GM12873 (cell line): ENCODE measurements at regions not wholly inside any gene's neighbourhood (a gene's known extent, or its start where the extent isn't known, plus 50 kb on each side); places are given as distances from the start of the nearest gene placed in this dataset.

Experiments
- CTCF ChIP-seq: IDR thresholded peaks from 2 replicates; pipeline ENCODE4 v1.5.1; 2012; ENCODE audit warnings: low read depth, mild to moderate bottlenecking, moderate library complexity, low read length, control low read depth; ENCODE audit not compliant: insufficient read depth; ENCODE audit errors: missing control alignments

- no peak for TF ChIP-seq CTCF
Observed at GRCh38 chr16:17541324-17541723, 70.6 kb upstream of the XYLT1 start.

DNA sequence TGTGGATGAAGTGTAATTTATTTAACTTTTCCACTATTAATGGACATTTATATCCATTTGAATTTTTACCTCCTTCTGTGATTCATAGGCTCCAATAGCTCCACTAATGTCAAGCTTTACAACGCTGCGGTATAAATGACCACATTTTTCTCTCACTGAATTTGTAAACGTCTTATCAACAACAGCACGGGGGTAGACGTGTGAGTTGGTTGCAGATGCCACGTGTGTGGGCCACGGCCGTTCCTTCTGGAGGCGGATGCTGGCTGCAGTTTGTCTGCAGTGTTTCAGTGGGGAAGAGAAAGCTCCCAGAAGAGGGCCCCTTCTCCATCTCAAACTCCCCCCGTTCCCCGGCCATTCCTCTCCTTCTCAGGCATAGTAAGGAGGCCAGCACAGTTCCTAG lies 68.2 kb upstream of the XYLT1 start:
- TF ChIP-seq CTCF = no peak

GRCh38 chr16:17532338-17532995 lies 61.7 kb upstream of the XYLT1 start:
- no peak for TF ChIP-seq CTCF

GRCh38 chr16:17529982-17530760 lies 59.4 kb upstream of the XYLT1 start:
- no peak for TF ChIP-seq CTCF

GRCh38 chr16:17526956-17527937 lies 56.5 kb upstream of the XYLT1 start:
- TF ChIP-seq CTCF = no peak

DNA sequence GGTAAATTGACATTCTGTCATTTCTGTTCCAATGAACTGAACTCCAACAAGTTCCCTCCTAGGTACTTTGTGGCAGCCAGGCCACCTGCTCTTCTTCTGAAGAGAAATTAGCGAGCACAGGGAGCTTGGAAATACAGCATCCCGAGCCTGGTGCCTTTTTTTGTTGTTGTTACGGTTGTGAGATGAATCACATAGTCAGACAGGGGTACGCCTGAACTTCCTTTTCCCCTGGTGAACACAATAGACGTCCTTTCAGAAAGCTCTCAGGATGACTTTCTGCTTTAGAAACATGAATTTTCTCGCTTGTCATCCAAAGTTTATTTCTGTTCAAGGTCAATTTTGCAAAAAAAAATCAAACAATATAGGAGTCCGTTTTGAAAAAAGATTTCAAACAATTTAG lies 53.9 kb upstream of the XYLT1 start:
- TF ChIP-seq CTCF = no peak

- no peak for TF ChIP-seq CTCF
Observed at GRCh38 chr16:17520561-17520960, 49.8 kb upstream of the XYLT1 start.
